Sigmoid colon (tissue), 6 donors: ENCODE measurements at regions not wholly inside any gene's neighbourhood (a gene's known extent, or its start where the extent isn't known, plus 50 kb on each side); places are given as distances from the start of the nearest gene placed in this dataset.

ENCODE experiments used
- DNase-seq: peaks from one replicate; pipeline ENCODE4 v3.0.0-alpha.2; 2019
- H3K27ac ChIP-seq, 4 donors: fragments of 200-600 bp; sonication (generic); one replicate each; pipeline ENCODE4 v1.5.1; 2016 to 2019; ENCODE audit warnings: mild to moderate bottlenecking in 1 of 4
- H3K27me3 ChIP-seq, 3 donors: fragments of 200-600 bp; sonication (generic); one replicate each; pipeline ENCODE4 v1.5.1; 2019; ENCODE audit warnings: mild to moderate bottlenecking in 1 of 3
- H3K36me3 ChIP-seq, 4 donors: fragments of 200-600 bp; sonication (generic); one replicate each; pipeline ENCODE4 v1.5.1; 2016 to 2019
- H3K4me1 ChIP-seq, 4 donors: fragments of 200-600 bp; sonication (generic); one replicate each; pipeline ENCODE4 v1.5.1; 2017 to 2019
- H3K4me3 ChIP-seq, 4 donors: fragments of 200-600 bp; sonication (generic); one replicate each; pipeline ENCODE4 v1.5.1; 2017 to 2019; ENCODE audit warnings: mild to moderate bottlenecking in 2 of 4, moderate library complexity in 1 of 4
- H3K9me3 ChIP-seq, 4 donors: fragments of 200-600 bp in 3 of 4; sonication (generic) in 3 of 4; one replicate each; pipeline versions ENCODE4 v1.5.1 to v1.6.1; 2013 to 2019
- EP300 ChIP-seq, 4 donors: sonication (generic); formaldehyde crosslinking; IDR thresholded peaks; one replicate each; pipeline ENCODE4 v1.6.1; 2017; ENCODE audit warnings: antibody characterized with exemption in 4 of 4
- POLR2A ChIP-seq, 2 donors: fragments of 450-650 bp; IDR thresholded peaks; one replicate each; pipeline ENCODE4 v1.6.1; 2016; ENCODE audit warnings: antibody characterized with exemption in 2 of 2, mild to moderate bottlenecking in 2 of 2, moderate library complexity in 2 of 2
- POLR2AphosphoS5 ChIP-seq, 4 donors: sonication (generic); formaldehyde crosslinking; IDR thresholded peaks; one replicate each; pipeline ENCODE4 v1.6.1; 2017; ENCODE audit warnings: antibody characterized with exemption in 4 of 4
- WGBS, 2 donors: extraction: QIAGEN DNeasy Blood & Tissue Kit; methylation state at CpG; one replicate each; pipeline ENCODE4 v1.1.7; 2013; 5-methylcytosine and 5-hydroxymethylcytosine counted together
- intact Hi-C: fragments of 100-400 bp; cut with DNase I; formaldehyde crosslinking; loops from one replicate; pipeline ENCODE4 v1.15.1; 2023
- TF ChIP-seq, protein P1 (sequence below), 4 experiments: fragments of 450-650 bp in 3 of 4; fragments of 200-600 bp in 1 of 4; IDR thresholded peaks; one replicate each; pipeline ENCODE4 v1.5.1; 2016 to 2019; ENCODE audit warnings: antibody characterized with exemption in 4 of 4, mild to moderate bottlenecking in 3 of 4, moderate library complexity in 2 of 4
- donor health status: healthy with polysubstance abuse.
- donor health status: healthy.

DNA sequence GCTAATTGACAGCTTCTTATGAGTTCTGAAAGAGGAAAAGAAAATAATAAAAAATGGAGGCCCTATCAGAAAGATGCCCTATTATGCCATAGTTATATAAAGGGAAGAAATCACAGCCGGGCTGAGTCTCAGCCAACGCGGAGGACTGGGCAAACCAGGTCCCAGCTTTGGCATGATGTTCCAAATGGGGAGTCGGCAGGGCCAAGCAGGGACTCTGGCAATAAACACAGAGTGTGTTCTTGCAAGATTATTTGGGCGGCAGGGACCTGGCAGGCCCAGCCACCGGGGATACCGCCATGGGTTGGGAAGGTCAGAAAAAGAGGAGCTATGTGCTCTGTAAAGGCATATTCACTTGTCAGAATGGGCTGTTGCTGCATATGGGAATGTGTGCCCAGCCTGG, 694.9 kb downstream of the BCL11A start:
- H3K36me3 ChIP-seq, result no peaks in the 10 kb centered on the region
- intact Hi-C loops, result no loop called here
- no peak overlapping the region for H3K27ac ChIP-seq
- TF ChIP-seq, protein P1, sequence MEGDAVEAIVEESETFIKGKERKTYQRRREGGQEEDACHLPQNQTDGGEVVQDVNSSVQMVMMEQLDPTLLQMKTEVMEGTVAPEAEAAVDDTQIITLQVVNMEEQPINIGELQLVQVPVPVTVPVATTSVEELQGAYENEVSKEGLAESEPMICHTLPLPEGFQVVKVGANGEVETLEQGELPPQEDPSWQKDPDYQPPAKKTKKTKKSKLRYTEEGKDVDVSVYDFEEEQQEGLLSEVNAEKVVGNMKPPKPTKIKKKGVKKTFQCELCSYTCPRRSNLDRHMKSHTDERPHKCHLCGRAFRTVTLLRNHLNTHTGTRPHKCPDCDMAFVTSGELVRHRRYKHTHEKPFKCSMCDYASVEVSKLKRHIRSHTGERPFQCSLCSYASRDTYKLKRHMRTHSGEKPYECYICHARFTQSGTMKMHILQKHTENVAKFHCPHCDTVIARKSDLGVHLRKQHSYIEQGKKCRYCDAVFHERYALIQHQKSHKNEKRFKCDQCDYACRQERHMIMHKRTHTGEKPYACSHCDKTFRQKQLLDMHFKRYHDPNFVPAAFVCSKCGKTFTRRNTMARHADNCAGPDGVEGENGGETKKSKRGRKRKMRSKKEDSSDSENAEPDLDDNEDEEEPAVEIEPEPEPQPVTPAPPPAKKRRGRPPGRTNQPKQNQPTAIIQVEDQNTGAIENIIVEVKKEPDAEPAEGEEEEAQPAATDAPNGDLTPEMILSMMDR (IDR thresholded peaks at IDR 0.05), result no peak
- TF ChIP-seq EP300 (IDR thresholded peaks at IDR 0.05) (no peak), POLR2A (IDR thresholded peaks at IDR 0.05) (no peak), POLR2AphosphoS5 (IDR thresholded peaks at IDR 0.05) (no peak)
- no peak for DNase-seq
- no peaks in the 10 kb centered on the region for H3K9me3 ChIP-seq
- H3K4me3 ChIP-seq, result no peak overlapping the region
- H3K4me1 ChIP-seq, result no peaks in the 10 kb centered on the region
- H3K27me3 ChIP-seq, result no peaks in the 10 kb centered on the region
- WGBS, 2 donors, result 95 to 97% methylated on average over 7 of the region's 7 CpGs

DNA sequence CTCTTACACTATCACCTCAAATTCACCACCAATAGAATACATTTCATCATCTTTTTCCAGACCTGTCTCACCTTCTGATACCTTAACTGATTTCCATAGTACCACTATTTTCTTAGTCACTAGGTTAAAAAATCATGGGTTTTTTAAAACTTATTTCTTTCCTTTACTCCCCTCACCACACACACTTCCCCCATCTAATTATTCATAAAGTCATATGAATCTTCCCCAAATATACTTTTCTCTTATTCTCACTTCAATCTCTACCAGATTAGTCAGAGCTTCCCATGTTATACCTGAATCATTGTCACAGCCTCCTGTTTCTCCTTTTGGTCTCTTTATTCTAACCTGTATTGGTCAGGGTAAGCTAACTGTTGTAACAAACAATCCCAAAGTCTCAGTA, 696.3 kb downstream of the BCL11A start:
- no peaks in the 10 kb centered on the region for H3K9me3 ChIP-seq
- no peak for TF ChIP-seq POLR2A (IDR thresholded peaks at IDR 0.05)
- TF ChIP-seq EP300 (IDR thresholded peaks at IDR 0.05), result no peak
- TF ChIP-seq POLR2AphosphoS5 (IDR thresholded peaks at IDR 0.05), result no peak
- TF ChIP-seq, protein P1 (IDR thresholded peaks at IDR 0.05), result no peak
- no peaks in the 10 kb centered on the region for H3K36me3 ChIP-seq
- intact Hi-C loops, result no loop called here
- no peaks in the 10 kb centered on the region for H3K4me1 ChIP-seq
- no peaks in the 10 kb centered on the region for H3K27me3 ChIP-seq
- no peak overlapping the region for H3K4me3 ChIP-seq
- DNase-seq, result no peak
- no peak overlapping the region for H3K27ac ChIP-seq

DNA sequence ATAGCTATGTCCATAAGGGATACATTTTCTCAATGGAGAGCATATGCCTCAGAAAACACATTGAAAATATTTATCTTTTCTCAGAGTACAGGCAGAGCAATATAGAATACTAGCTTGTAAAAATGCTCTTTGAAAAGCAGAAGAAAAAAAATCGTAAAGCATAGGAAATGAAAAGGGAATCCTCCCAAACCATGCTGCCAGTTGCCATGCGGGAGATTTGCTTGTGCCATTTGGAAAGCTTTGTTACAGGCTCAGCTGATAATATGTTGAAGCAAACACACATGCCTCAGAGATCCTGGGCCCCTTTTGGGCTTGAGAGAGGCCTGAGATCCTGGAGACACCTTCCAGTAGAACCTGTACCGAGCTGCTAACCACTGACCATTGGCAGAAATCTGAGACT, 697.1 kb downstream of the BCL11A start:
- Histone ChIP-seq H3K4me1 (no peaks in the 10 kb centered on the region), H3K27me3 (no peaks in the 10 kb centered on the region), H3K4me3 (no peak overlapping the region), H3K27ac (no peak overlapping the region), H3K9me3 (no peaks in the 10 kb centered on the region), H3K36me3 (no peaks in the 10 kb centered on the region)
- intact Hi-C loops, result no loop called here
- 88 to 92% methylated on average over 3 of the region's 3 CpGs for WGBS, 2 donors
- no peak for TF ChIP-seq POLR2A (IDR thresholded peaks at IDR 0.05)
- TF ChIP-seq, protein P1 (IDR thresholded peaks at IDR 0.05), result no peak
- TF ChIP-seq POLR2AphosphoS5 (IDR thresholded peaks at IDR 0.05), result no peak
- no peak for TF ChIP-seq EP300 (IDR thresholded peaks at IDR 0.05)
- no peak for DNase-seq

DNA sequence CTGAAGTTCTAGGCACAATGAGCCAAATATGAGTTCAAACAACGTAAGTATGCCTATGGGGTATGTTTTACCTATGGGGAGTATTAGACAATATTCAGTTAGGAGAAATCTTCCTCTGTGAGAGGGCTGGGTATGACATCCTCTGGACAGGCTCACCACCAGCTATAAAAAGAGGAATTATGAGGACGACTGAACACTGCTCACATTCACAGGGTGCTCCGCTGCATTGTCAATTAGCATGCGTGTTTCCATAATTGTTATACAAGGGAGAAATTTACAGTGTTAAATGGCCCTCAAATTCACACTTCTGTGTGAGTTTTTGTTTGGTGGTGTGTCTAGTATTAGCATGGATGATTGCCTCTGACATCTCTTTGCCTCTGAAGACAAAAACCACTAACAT, 700.4 kb downstream of the BCL11A start:
- H3K4me1 ChIP-seq, result no peaks in the 10 kb centered on the region
- intact Hi-C loops, result no loop called here
- no peak overlapping the region for H3K4me3 ChIP-seq
- 81 to 82% methylated on average over 4 of the region's 4 CpGs for WGBS, 2 donors
- no peaks in the 10 kb centered on the region for H3K9me3 ChIP-seq
- H3K27me3 ChIP-seq, result no peaks in the 10 kb centered on the region
- no peak for DNase-seq
- no peak for TF ChIP-seq POLR2A (IDR thresholded peaks at IDR 0.05)
- TF ChIP-seq, protein P1 (IDR thresholded peaks at IDR 0.05), result no peak
- no peak for TF ChIP-seq EP300 (IDR thresholded peaks at IDR 0.05)
- no peak for TF ChIP-seq POLR2AphosphoS5 (IDR thresholded peaks at IDR 0.05)
- no peak overlapping the region for H3K27ac ChIP-seq
- H3K36me3 ChIP-seq, result no peaks in the 10 kb centered on the region

DNA sequence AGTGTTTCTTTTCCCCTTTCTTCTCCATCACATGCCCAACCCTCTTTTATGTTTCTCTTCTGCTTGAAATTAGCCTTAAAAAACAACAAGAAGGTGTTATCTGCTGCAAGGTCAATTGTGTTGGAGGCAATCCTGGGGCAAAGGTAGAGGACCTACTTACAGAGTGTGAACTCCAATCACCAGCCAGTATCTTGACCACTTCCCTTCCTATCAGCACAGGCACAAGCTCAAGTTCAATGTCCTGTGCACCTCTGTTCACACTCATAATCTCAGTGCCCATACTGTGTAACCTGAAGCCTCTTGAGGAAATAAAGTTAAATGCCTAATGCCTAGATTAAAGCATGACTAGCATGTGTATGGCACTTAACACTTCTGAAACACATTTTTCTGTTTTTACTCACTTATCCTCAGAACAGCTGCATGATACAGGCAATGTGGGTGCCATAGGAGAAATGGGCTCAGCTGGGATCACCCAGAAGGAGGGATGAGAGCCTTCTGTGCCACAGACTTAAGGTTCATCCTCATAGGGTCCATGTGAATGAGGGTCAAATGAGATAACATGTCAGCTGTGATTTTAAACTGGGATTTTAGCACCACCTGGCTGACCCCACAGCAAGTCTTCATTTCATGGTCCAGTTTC, 701.5 kb downstream of the BCL11A start:
- H3K4me1 ChIP-seq, result no peaks in the 10 kb centered on the region
- no peak overlapping the region for H3K4me3 ChIP-seq
- no peak overlapping the region for H3K27ac ChIP-seq
- TF ChIP-seq POLR2AphosphoS5 (IDR thresholded peaks at IDR 0.05) (no peak), EP300 (IDR thresholded peaks at IDR 0.05) (no peak), POLR2A (IDR thresholded peaks at IDR 0.05) (no peak)
- TF ChIP-seq, protein P1 (IDR thresholded peaks at IDR 0.05), result no peak
- H3K36me3 ChIP-seq, result no peaks in the 10 kb centered on the region
- intact Hi-C loops, result no loop called here
- H3K9me3 ChIP-seq, result no peaks in the 10 kb centered on the region
- H3K27me3 ChIP-seq, result no peaks in the 10 kb centered on the region
- DNase-seq, result no peak
